GM23338 (cell line): ENCODE measurements at regions not wholly inside any gene's neighbourhood (a gene's known extent, or its start where the extent isn't known, plus 50 kb on each side); places are given as distances from the start of the nearest gene placed in this dataset.

ENCODE experiments used
- ATAC-seq: fragments of 200-7000 bp; cut with Tn5 transposase; 3 replicates; pipeline ENCODE4 v1.9.1; 2020
- DNase-seq: peaks from one replicate; pipeline ENCODE4 v3.0.0-alpha.2; 2015; ENCODE audit warnings: low spot score
- H2AFZ ChIP-seq: fragments of 200-600 bp; sonication (generic); 2 replicates; pipeline ENCODE4 v1.8.0; 2016; ENCODE audit warnings: antibody characterized with exemption, mild to moderate bottlenecking, moderate library complexity
- H3F3A ChIP-seq: fragments of 200-600 bp; sonication (generic); replicated peaks from 2 replicates; pipeline ENCODE4 v1.8.0; 2017; ENCODE audit warnings: antibody characterized with exemption, mixed run types, low read depth
- H3K27ac ChIP-seq: fragments of 200-600 bp; sonication (generic); 2 replicates; pipeline ENCODE4 v1.6.1; 2016; ENCODE audit warnings: low read depth
- H3K27me3 ChIP-seq: fragments of 200-600 bp; sonication (generic); 2 replicates; pipeline ENCODE4 v1.8.0; 2016; ENCODE audit warnings: mild to moderate bottlenecking, mixed run types, moderate library complexity; ENCODE audit not compliant: insufficient read depth
- H3K36me3 ChIP-seq: fragments of 200-600 bp; sonication (generic); 2 replicates; pipeline ENCODE4 v1.8.0; 2016; ENCODE audit warnings: mild to moderate bottlenecking; ENCODE audit not compliant: insufficient read depth
- H3K4me1 ChIP-seq: fragments of 200-600 bp; sonication (generic); 2 replicates; pipeline ENCODE4 v1.8.0; 2016; ENCODE audit warnings: mild to moderate bottlenecking, moderate library complexity; ENCODE audit not compliant: insufficient read depth
- H3K4me2 ChIP-seq: fragments of 200-600 bp; sonication (generic); 2 replicates; pipeline ENCODE4 v1.7.1; 2017; ENCODE audit warnings: mixed run types
- H3K4me3 ChIP-seq: fragments of 200-600 bp; sonication (generic); 2 replicates; pipeline ENCODE4 v1.6.1; 2016; ENCODE audit warnings: mixed run types
- H3K79me2 ChIP-seq: fragments of 200-600 bp; sonication (generic); replicated peaks from 2 replicates; pipeline ENCODE4 v1.8.0; 2017; ENCODE audit warnings: mild to moderate bottlenecking; ENCODE audit not compliant: insufficient read depth
- H3K9me2 ChIP-seq: fragments of 200-600 bp; sonication (generic); 2 replicates; pipeline ENCODE4 v1.8.0; 2017; ENCODE audit not compliant: insufficient read depth
- H4K20me1 ChIP-seq: fragments of 200-600 bp; sonication (generic); replicated peaks from 2 replicates; pipeline ENCODE4 v1.8.0; 2017; ENCODE audit warnings: mild to moderate bottlenecking; ENCODE audit not compliant: insufficient read depth
- H3K27ac Mint-ChIP-seq: 2 replicates; pipeline ENCODE4 v1.8.0; 2020; ENCODE audit warnings: inconsistent platforms, mild to moderate bottlenecking, moderate library complexity, mixed read lengths
- H3K27me3 Mint-ChIP-seq: 3 replicates; pipeline ENCODE4 v1.8.0; 2022; ENCODE audit warnings: low read depth, mild to moderate bottlenecking, moderate library complexity, mixed read lengths, inconsistent platforms; ENCODE audit not compliant: insufficient read depth, poor library complexity
- H3K36me3 Mint-ChIP-seq: 3 replicates; pipeline ENCODE4 v1.8.0; 2021; ENCODE audit warnings: low read depth, mild to moderate bottlenecking, inconsistent platforms, moderate library complexity, mixed read lengths
- H3K4me1 Mint-ChIP-seq: 3 replicates; pipeline ENCODE4 v1.8.0; 2020; ENCODE audit warnings: mild to moderate bottlenecking, inconsistent platforms, mixed read lengths
- H3K4me3 Mint-ChIP-seq: 3 replicates; pipeline ENCODE4 v1.8.0; 2021; ENCODE audit warnings: moderate library complexity, mild to moderate bottlenecking, inconsistent platforms, mixed read lengths
- H3K9me3 Mint-ChIP-seq: 3 replicates; pipeline ENCODE4 v1.8.0; 2020; ENCODE audit warnings: moderate library complexity, mild to moderate bottlenecking, inconsistent platforms, mixed read lengths
- CREB1 ChIP-seq: fragments of 250-450 bp; sonication (Bioruptor Pico); IDR thresholded peaks from 2 replicates; pipeline ENCODE4 v1.5.0; 2020; ENCODE audit warnings: low read depth, mild to moderate bottlenecking, moderate library complexity
- EZH2 ChIP-seq: fragments of 200-600 bp; sonication (generic); IDR thresholded peaks from one replicate; pipeline ENCODE4 v1.8.0; 2017; ENCODE audit warnings: antibody characterized with exemption, mild to moderate bottlenecking, low read depth; ENCODE audit not compliant: unreplicated experiment
- EZH2phosphoT487 ChIP-seq: fragments of 200-600 bp; sonication (generic); IDR thresholded peaks from one replicate; pipeline ENCODE4 v1.8.1; 2018; ENCODE audit warnings: antibody characterized with exemption; ENCODE audit not compliant: unreplicated experiment
- JUNB ChIP-seq: IDR thresholded peaks from one replicate; pipeline ENCODE4 v1.6.1; 2016; ENCODE audit warnings: antibody characterized with exemption; ENCODE audit not compliant: unreplicated experiment
- NANOG ChIP-seq: IDR thresholded peaks from 2 replicates; pipeline ENCODE4 v1.6.1; 2016; ENCODE audit warnings: antibody characterized with exemption, borderline replicate concordance
- POLR2AphosphoS5 ChIP-seq: IDR thresholded peaks from 2 replicates; pipeline ENCODE4 v1.6.1; 2016; ENCODE audit warnings: antibody characterized with exemption, low read depth
- STAT1 ChIP-seq: IDR thresholded peaks from one replicate; pipeline ENCODE4 v1.6.1; 2016; ENCODE audit warnings: antibody characterized with exemption; ENCODE audit not compliant: unreplicated experiment
- ZNF114 ChIP-seq: fragments of 250-450 bp; sonication (Bioruptor Pico); IDR thresholded peaks from 2 replicates; pipeline ENCODE4 v1.5.0; 2020; ENCODE audit warnings: mild to moderate bottlenecking, moderate library complexity
- ZNF331 ChIP-seq: fragments of 250-450 bp; sonication (Bioruptor Pico); IDR thresholded peaks from 2 replicates; pipeline ENCODE4 v1.5.0; 2020; ENCODE audit warnings: low read depth, mild to moderate bottlenecking, moderate library complexity
- TF ChIP-seq, protein P1 (sequence below): IDR thresholded peaks from one replicate; pipeline ENCODE4 v1.6.1; 2018; ENCODE audit warnings: antibody characterized with exemption; ENCODE audit not compliant: unreplicated experiment
- TF ChIP-seq, protein P2 (sequence below): IDR thresholded peaks from 2 replicates; pipeline ENCODE4 v1.6.1; 2016; ENCODE audit warnings: antibody characterized with exemption
- TF ChIP-seq, protein P3 (sequence below), 2 experiments: fragments of 200-600 bp in 1 of 2; sonication (generic) in 1 of 2; conservative IDR thresholded peaks; 2 replicates each; pipeline versions ENCODE4 v1.5.1 to v1.6.1; 2016 to 2017; ENCODE audit warnings: antibody characterized with exemption in 2 of 2, low read depth in 2 of 2, mild to moderate bottlenecking in 2 of 2, moderate library complexity in 1 of 2
- TF ChIP-seq, protein P4 (sequence below): fragments of 250-450 bp; sonication (Bioruptor Pico); IDR thresholded peaks from 2 replicates; pipeline ENCODE4 v1.5.0; 2020; ENCODE audit warnings: mild to moderate bottlenecking, moderate library complexity

DNA sequence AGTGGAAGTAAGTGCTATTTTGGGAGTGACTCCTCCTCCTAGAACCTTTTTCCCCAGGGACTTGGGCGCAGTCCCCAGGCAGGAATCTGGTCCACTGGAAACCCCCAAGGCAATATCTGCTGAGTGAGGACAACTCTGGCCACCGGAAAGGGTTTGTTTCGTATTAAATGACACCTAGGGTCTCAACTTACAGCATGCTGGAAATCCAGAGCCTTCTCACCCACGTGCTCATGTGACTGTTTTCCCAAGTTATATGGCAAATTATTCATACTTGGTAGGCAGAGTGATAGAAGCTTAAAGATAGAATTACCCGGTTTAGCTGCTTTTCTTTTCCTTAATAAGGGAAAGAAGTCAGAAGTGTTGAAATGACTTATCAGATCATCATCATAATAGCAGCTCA, 436.9 kb upstream of the SPRED2 start:
- Histone ChIP-seq H3K4me1 (peaks cover 2% of the 10 kb centered on the region), H3F3A (no peaks in the 10 kb centered on the region), H3K27me3 (no peaks in the 10 kb centered on the region), H2AFZ (no peak overlapping the region), H3K79me2 (no peaks in the 10 kb centered on the region), H3K4me2 (no peak overlapping the region), H3K36me3 (no peaks in the 10 kb centered on the region), H4K20me1 (no peaks in the 10 kb centered on the region), H3K27ac (no peak overlapping the region), H3K9me2 (no peaks in the 10 kb centered on the region), H3K4me3 (no peak overlapping the region)
- H3K4me3 Mint-ChIP-seq, result no peak overlapping the region
- peaks cover 6% of the 10 kb centered on the region for H3K4me1 Mint-ChIP-seq
- no peak overlapping the region for H3K27ac Mint-ChIP-seq
- no peak for ATAC-seq
- no peaks in the 10 kb centered on the region for H3K27me3 Mint-ChIP-seq
- DNase-seq, result no peak
- no peaks in the 10 kb centered on the region for H3K9me3 Mint-ChIP-seq
- TF ChIP-seq CREB1 (CRISPR knock-in tag) (no peak), ZNF331 (no peak), ZNF114 (no peak), STAT1 (no peak), EZH2 (no peak), POLR2AphosphoS5 (no peak), NANOG (no peak), EZH2phosphoT487 (no peak), JUNB (no peak)
- TF ChIP-seq, protein P1, sequence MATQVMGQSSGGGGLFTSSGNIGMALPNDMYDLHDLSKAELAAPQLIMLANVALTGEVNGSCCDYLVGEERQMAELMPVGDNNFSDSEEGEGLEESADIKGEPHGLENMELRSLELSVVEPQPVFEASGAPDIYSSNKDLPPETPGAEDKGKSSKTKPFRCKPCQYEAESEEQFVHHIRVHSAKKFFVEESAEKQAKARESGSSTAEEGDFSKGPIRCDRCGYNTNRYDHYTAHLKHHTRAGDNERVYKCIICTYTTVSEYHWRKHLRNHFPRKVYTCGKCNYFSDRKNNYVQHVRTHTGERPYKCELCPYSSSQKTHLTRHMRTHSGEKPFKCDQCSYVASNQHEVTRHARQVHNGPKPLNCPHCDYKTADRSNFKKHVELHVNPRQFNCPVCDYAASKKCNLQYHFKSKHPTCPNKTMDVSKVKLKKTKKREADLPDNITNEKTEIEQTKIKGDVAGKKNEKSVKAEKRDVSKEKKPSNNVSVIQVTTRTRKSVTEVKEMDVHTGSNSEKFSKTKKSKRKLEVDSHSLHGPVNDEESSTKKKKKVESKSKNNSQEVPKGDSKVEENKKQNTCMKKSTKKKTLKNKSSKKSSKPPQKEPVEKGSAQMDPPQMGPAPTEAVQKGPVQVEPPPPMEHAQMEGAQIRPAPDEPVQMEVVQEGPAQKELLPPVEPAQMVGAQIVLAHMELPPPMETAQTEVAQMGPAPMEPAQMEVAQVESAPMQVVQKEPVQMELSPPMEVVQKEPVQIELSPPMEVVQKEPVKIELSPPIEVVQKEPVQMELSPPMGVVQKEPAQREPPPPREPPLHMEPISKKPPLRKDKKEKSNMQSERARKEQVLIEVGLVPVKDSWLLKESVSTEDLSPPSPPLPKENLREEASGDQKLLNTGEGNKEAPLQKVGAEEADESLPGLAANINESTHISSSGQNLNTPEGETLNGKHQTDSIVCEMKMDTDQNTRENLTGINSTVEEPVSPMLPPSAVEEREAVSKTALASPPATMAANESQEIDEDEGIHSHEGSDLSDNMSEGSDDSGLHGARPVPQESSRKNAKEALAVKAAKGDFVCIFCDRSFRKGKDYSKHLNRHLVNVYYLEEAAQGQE, result no peak
- TF ChIP-seq, protein P2, sequence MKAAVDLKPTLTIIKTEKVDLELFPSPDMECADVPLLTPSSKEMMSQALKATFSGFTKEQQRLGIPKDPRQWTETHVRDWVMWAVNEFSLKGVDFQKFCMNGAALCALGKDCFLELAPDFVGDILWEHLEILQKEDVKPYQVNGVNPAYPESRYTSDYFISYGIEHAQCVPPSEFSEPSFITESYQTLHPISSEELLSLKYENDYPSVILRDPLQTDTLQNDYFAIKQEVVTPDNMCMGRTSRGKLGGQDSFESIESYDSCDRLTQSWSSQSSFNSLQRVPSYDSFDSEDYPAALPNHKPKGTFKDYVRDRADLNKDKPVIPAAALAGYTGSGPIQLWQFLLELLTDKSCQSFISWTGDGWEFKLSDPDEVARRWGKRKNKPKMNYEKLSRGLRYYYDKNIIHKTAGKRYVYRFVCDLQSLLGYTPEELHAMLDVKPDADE, result no peak
- TF ChIP-seq, protein P3, sequence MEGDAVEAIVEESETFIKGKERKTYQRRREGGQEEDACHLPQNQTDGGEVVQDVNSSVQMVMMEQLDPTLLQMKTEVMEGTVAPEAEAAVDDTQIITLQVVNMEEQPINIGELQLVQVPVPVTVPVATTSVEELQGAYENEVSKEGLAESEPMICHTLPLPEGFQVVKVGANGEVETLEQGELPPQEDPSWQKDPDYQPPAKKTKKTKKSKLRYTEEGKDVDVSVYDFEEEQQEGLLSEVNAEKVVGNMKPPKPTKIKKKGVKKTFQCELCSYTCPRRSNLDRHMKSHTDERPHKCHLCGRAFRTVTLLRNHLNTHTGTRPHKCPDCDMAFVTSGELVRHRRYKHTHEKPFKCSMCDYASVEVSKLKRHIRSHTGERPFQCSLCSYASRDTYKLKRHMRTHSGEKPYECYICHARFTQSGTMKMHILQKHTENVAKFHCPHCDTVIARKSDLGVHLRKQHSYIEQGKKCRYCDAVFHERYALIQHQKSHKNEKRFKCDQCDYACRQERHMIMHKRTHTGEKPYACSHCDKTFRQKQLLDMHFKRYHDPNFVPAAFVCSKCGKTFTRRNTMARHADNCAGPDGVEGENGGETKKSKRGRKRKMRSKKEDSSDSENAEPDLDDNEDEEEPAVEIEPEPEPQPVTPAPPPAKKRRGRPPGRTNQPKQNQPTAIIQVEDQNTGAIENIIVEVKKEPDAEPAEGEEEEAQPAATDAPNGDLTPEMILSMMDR (conservative IDR thresholded peaks at IDR 0.05; ENCODE audit: low read depth in 2 of 2), result no peak
- TF ChIP-seq, protein P4, sequence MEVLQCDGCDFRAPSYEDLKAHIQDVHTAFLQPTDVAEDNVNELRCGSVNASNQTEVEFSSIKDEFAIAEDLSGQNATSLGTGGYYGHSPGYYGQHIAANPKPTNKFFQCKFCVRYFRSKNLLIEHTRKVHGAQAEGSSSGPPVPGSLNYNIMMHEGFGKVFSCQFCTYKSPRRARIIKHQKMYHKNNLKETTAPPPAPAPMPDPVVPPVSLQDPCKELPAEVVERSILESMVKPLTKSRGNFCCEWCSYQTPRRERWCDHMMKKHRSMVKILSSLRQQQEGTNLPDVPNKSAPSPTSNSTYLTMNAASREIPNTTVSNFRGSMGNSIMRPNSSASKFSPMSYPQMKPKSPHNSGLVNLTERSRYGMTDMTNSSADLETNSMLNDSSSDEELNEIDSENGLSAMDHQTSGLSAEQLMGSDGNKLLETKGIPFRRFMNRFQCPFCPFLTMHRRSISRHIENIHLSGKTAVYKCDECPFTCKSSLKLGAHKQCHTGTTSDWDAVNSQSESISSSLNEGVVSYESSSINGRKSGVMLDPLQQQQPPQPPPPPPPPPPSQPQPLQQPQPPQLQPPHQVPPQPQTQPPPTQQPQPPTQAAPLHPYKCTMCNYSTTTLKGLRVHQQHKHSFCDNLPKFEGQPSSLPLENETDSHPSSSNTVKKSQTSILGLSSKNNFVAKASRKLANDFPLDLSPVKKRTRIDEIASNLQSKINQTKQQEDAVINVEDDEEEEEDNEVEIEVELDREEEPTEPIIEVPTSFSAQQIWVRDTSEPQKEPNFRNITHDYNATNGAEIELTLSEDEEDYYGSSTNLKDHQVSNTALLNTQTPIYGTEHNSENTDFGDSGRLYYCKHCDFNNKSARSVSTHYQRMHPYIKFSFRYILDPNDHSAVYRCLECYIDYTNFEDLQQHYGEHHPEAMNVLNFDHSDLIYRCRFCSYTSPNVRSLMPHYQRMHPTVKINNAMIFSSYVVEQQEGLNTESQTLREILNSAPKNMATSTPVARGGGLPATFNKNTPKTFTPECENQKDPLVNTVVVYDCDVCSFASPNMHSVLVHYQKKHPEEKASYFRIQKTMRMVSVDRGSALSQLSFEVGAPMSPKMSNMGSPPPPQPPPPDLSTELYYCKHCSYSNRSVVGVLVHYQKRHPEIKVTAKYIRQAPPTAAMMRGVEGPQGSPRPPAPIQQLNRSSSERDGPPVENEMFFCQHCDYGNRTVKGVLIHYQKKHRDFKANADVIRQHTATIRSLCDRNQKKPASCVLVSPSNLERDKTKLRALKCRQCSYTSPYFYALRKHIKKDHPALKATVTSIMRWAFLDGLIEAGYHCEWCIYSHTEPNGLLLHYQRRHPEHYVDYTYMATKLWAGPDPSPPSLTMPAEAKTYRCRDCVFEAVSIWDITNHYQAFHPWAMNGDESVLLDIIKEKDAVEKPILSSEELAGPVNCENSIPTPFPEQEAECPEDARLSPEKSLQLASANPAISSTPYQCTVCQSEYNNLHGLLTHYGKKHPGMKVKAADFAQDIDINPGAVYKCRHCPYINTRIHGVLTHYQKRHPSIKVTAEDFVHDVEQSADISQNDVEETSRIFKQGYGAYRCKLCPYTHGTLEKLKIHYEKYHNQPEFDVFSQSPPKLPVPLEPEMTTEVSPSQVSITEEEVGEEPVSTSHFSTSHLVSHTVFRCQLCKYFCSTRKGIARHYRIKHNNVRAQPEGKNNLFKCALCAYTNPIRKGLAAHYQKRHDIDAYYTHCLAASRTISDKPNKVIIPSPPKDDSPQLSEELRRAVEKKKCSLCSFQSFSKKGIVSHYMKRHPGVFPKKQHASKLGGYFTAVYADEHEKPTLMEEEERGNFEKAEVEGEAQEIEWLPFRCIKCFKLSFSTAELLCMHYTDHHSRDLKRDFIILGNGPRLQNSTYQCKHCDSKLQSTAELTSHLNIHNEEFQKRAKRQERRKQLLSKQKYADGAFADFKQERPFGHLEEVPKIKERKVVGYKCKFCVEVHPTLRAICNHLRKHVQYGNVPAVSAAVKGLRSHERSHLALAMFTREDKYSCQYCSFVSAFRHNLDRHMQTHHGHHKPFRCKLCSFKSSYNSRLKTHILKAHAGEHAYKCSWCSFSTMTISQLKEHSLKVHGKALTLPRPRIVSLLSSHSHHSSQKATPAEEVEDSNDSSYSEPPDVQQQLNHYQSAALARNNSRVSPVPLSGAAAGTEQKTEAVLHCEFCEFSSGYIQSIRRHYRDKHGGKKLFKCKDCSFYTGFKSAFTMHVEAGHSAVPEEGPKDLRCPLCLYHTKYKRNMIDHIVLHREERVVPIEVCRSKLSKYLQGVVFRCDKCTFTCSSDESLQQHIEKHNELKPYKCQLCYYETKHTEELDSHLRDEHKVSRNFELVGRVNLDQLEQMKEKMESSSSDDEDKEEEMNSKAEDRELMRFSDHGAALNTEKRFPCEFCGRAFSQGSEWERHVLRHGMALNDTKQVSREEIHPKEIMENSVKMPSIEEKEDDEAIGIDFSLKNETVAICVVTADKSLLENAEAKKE (CRISPR knock-in tag), result no peak
- H3K36me3 Mint-ChIP-seq, result no peaks in the 10 kb centered on the region
